Hepatocyte (in vitro differentiated cells): ENCODE measurements at regions not wholly inside any gene's neighbourhood (a gene's known extent, or its start where the extent isn't known, plus 50 kb on each side); places are given as distances from the start of the nearest gene placed in this dataset.
A peak's percentile ranks its signal among the peaks of the same experiment; 100 is the strongest.

ENCODE experiments used
- DNase-seq: peaks from one replicate; pipeline ENCODE4 v3.0.0-alpha.2; 2016; ENCODE audit warnings: low spot score
- H2AFZ ChIP-seq: fragments of 200-600 bp; sonication (generic); 2 replicates; pipeline ENCODE4 v1.6.0; 2016; ENCODE audit warnings: antibody characterized with exemption, mild to moderate bottlenecking
- H3K27ac ChIP-seq: fragments of 200-600 bp; sonication (generic); 2 replicates; pipeline ENCODE4 v1.5.1; 2016; ENCODE audit warnings: mild to moderate bottlenecking
- H3K27me3 ChIP-seq: fragments of 200-600 bp; sonication (generic); 2 replicates; pipeline ENCODE4 v1.6.1; 2016
- H3K36me3 ChIP-seq: fragments of 200-600 bp; sonication (generic); replicated peaks from 2 replicates; pipeline ENCODE4 v1.5.1; 2016; ENCODE audit warnings: low read depth; ENCODE audit not compliant: insufficient read depth
- H3K4me1 ChIP-seq: fragments of 200-600 bp; sonication (generic); 2 replicates; pipeline ENCODE4 v1.5.1; 2016; ENCODE audit warnings: mild to moderate bottlenecking, moderate library complexity; ENCODE audit not compliant: insufficient read depth
- H3K4me2 ChIP-seq: fragments of 200-600 bp; sonication (generic); 2 replicates; pipeline ENCODE4 v1.6.0; 2016
- H3K4me3 ChIP-seq: fragments of 200-600 bp; sonication (generic); 2 replicates; pipeline ENCODE4 v1.5.1; 2016; ENCODE audit warnings: mild to moderate bottlenecking
- H3K79me2 ChIP-seq: fragments of 200-600 bp; sonication (generic); 2 replicates; pipeline ENCODE4 v1.6.0; 2017; ENCODE audit warnings: mild to moderate bottlenecking
- H3K9me2 ChIP-seq: fragments of 200-600 bp; sonication (generic); replicated peaks from 2 replicates; pipeline ENCODE4 v1.6.0; 2017; ENCODE audit warnings: mild to moderate bottlenecking; ENCODE audit not compliant: insufficient read depth
- H3K9me3 ChIP-seq: fragments of 200-600 bp; sonication (generic); 2 replicates; pipeline ENCODE4 v1.5.1; 2016; ENCODE audit warnings: low read depth, mild to moderate bottlenecking
- H4K20me1 ChIP-seq: fragments of 200-600 bp; sonication (generic); 2 replicates; pipeline ENCODE4 v1.6.0; 2016; ENCODE audit warnings: mild to moderate bottlenecking; ENCODE audit not compliant: insufficient read depth, poor library complexity, severe bottlenecking
- CTCF ChIP-seq: fragments of 200-600 bp; sonication (generic); IDR thresholded peaks from 2 replicates; pipeline ENCODE4 v1.5.1; 2016; ENCODE audit warnings: antibody characterized with exemption, mild to moderate bottlenecking; ENCODE audit not compliant: poor library complexity
- EZH2 ChIP-seq: fragments of 200-600 bp; sonication (generic); IDR thresholded peaks from 2 replicates; pipeline ENCODE4 v1.6.1; 2016; ENCODE audit warnings: antibody characterized with exemption, mild to moderate bottlenecking, borderline replicate concordance
- EZH2phosphoT487 ChIP-seq: fragments of 200-600 bp; sonication (generic); IDR thresholded peaks from one replicate; pipeline ENCODE4 v1.6.1; 2018; ENCODE audit warnings: antibody characterized with exemption, mild to moderate bottlenecking, low read depth, moderate library complexity; ENCODE audit not compliant: unreplicated experiment, severe bottlenecking
- WGBS: methylation state at CpG from one replicate; pipeline ENCODE4 v1.1.6; 2016; ENCODE audit warnings: low lambda C conversion rate; ENCODE audit errors: missing lambda C conversion rate; 5-methylcytosine and 5-hydroxymethylcytosine counted together

- Histone ChIP-seq H3K9me2 (no peaks in the 10 kb centered on the region), H3K79me2 (no peaks in the 10 kb centered on the region), H3K9me3 (no peaks in the 10 kb centered on the region), H4K20me1 (no peaks in the 10 kb centered on the region), H3K4me1 (no peaks in the 10 kb centered on the region), H3K36me3 (no peaks in the 10 kb centered on the region), H3K4me3 (no peak overlapping the region), H3K27me3 (no peaks in the 10 kb centered on the region), H3K27ac (no peak overlapping the region), H2AFZ (no peak overlapping the region), H3K4me2 (no peak overlapping the region)
- 37% methylated on average over 2 of the region's 2 CpGs for WGBS
- TF ChIP-seq CTCF (peak; percentile 24), EZH2phosphoT487 (no peak), EZH2 (no peak)
- DNase-seq: no peak
Measured at GRCh38 chr2:22359071-22359672, 1025.8 kb upstream of the KLHL29 start.

GRCh38 chr2:22360735-22361374, 1024.1 kb upstream of the KLHL29 start:
- no peaks in the 10 kb centered on the region for H3K9me2 ChIP-seq
- no peaks in the 10 kb centered on the region for H3K4me1 ChIP-seq
- H3K4me2 ChIP-seq: no peak overlapping the region
- H3K79me2 ChIP-seq: no peaks in the 10 kb centered on the region
- H3K9me3 ChIP-seq: no peaks in the 10 kb centered on the region
- H3K27ac ChIP-seq: no peak overlapping the region
- H2AFZ ChIP-seq: no peak overlapping the region
- WGBS: 65% methylated on average over 4 of the region's 4 CpGs
- H3K4me3 ChIP-seq: no peak overlapping the region
- DNase-seq: peak; percentile 24
- H3K27me3 ChIP-seq: no peaks in the 10 kb centered on the region
- H3K36me3 ChIP-seq: no peaks in the 10 kb centered on the region
- no peak for TF ChIP-seq CTCF
- TF ChIP-seq EZH2phosphoT487: no peak
- no peak for TF ChIP-seq EZH2
- H4K20me1 ChIP-seq: no peaks in the 10 kb centered on the region

GRCh38 chr2:22361571-22361970, 1023.4 kb upstream of the KLHL29 start:
- Histone ChIP-seq H3K27ac (no peak overlapping the region), H4K20me1 (no peaks in the 10 kb centered on the region), H3K4me1 (no peaks in the 10 kb centered on the region), H3K36me3 (no peaks in the 10 kb centered on the region), H3K79me2 (no peaks in the 10 kb centered on the region), H3K9me3 (no peaks in the 10 kb centered on the region), H3K9me2 (no peaks in the 10 kb centered on the region), H2AFZ (no peak overlapping the region), H3K27me3 (no peaks in the 10 kb centered on the region), H3K4me2 (no peak overlapping the region), H3K4me3 (no peak overlapping the region)
- no peak for DNase-seq
- TF ChIP-seq EZH2 (no peak), CTCF (no peak), EZH2phosphoT487 (no peak)
- WGBS: 92% methylated on average over 2 of the region's 2 CpGs
